ENCODE measurements at regions not wholly inside any gene's neighbourhood (a gene's known extent, or its start where the extent isn't known, plus 50 kb on each side); places are given as distances from the start of the nearest gene placed in this dataset.

DNA sequence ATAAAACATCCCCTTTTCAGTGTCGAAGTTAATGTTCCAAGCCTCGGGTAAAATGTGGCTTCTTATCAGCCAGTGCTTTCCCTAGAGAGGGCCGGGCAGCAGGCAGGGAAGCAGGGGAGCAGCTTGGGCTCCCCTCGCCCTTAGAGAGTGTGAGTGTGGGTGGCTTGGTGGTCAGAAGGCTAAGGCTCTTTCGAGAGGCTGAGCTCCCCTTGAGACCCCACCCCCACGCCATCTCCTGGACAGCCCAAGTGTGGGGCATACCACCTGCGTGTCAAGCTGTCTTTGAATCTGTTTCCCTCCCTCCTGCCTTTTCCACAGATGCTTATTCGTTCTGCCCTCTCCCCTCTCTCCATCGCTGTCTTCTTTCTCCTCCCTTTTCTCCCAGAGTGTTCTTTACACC, 95.1 kb upstream of the FOXP4 start:
- TF ChIP-seq ZNF184 (tag by site-specific recombination; IDR thresholded peaks at IDR 0.05): no peak
- TF ChIP-seq, protein P1, sequence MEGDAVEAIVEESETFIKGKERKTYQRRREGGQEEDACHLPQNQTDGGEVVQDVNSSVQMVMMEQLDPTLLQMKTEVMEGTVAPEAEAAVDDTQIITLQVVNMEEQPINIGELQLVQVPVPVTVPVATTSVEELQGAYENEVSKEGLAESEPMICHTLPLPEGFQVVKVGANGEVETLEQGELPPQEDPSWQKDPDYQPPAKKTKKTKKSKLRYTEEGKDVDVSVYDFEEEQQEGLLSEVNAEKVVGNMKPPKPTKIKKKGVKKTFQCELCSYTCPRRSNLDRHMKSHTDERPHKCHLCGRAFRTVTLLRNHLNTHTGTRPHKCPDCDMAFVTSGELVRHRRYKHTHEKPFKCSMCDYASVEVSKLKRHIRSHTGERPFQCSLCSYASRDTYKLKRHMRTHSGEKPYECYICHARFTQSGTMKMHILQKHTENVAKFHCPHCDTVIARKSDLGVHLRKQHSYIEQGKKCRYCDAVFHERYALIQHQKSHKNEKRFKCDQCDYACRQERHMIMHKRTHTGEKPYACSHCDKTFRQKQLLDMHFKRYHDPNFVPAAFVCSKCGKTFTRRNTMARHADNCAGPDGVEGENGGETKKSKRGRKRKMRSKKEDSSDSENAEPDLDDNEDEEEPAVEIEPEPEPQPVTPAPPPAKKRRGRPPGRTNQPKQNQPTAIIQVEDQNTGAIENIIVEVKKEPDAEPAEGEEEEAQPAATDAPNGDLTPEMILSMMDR (tag by site-specific recombination; IDR thresholded peaks at IDR 0.05): peak; percentile 60
- TF ChIP-seq SP2 (tag by site-specific recombination; IDR thresholded peaks at IDR 0.05): peak; percentile 14; the same call in 1 of the 2 replicates
- no peak for TF ChIP-seq ZNF274 (IDR thresholded peaks at IDR 0.05; ENCODE audit: low read length)
- no peak for TF ChIP-seq ZNF274 (tag by site-specific recombination; IDR thresholded peaks at IDR 0.05; ENCODE audit: borderline replicate concordance)
- TF ChIP-seq, protein P2, sequence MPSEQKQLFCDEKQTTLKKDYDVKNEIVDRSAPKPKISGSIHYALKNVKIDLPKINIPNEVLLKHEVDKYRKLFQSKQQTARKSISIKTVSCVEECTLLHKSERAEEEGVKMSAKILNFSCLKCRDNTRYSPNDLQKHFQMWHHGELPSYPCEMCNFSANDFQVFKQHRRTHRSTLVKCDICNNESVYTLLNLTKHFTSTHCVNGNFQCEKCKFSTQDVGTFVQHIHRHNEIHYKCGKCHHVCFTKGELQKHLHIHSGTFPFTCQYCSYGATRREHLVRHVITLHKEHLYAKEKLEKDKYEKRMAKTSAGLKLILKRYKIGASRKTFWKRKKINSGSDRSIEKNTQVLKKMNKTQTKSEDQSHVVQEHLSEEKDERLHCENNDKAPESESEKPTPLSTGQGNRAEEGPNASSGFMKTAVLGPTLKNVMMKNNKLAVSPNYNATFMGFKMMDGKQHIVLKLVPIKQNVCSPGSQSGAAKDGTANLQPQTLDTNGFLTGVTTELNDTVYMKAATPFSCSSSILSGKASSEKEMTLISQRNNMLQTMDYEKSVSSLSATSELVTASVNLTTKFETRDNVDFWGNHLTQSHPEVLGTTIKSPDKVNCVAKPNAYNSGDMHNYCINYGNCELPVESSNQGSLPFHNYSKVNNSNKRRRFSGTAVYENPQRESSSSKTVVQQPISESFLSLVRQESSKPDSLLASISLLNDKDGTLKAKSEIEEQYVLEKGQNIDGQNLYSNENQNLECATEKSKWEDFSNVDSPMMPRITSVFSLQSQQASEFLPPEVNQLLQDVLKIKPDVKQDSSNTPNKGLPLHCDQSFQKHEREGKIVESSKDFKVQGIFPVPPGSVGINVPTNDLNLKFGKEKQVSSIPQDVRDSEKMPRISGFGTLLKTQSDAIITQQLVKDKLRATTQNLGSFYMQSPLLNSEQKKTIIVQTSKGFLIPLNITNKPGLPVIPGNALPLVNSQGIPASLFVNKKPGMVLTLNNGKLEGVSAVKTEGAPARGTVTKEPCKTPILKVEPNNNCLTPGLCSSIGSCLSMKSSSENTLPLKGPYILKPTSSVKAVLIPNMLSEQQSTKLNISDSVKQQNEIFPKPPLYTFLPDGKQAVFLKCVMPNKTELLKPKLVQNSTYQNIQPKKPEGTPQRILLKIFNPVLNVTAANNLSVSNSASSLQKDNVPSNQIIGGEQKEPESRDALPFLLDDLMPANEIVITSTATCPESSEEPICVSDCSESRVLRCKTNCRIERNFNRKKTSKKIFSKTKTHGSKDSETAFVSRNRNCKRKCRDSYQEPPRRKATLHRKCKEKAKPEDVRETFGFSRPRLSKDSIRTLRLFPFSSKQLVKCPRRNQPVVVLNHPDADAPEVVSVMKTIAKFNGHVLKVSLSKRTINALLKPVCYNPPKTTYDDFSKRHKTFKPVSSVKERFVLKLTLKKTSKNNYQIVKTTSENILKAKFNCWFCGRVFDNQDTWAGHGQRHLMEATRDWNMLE (tag by site-specific recombination; conservative IDR thresholded peaks at IDR 0.05; ENCODE audit: low read depth): no peak
- TF ChIP-seq REST (tag by site-specific recombination; IDR thresholded peaks at IDR 0.05): no peak
- TF ChIP-seq, protein P3, sequence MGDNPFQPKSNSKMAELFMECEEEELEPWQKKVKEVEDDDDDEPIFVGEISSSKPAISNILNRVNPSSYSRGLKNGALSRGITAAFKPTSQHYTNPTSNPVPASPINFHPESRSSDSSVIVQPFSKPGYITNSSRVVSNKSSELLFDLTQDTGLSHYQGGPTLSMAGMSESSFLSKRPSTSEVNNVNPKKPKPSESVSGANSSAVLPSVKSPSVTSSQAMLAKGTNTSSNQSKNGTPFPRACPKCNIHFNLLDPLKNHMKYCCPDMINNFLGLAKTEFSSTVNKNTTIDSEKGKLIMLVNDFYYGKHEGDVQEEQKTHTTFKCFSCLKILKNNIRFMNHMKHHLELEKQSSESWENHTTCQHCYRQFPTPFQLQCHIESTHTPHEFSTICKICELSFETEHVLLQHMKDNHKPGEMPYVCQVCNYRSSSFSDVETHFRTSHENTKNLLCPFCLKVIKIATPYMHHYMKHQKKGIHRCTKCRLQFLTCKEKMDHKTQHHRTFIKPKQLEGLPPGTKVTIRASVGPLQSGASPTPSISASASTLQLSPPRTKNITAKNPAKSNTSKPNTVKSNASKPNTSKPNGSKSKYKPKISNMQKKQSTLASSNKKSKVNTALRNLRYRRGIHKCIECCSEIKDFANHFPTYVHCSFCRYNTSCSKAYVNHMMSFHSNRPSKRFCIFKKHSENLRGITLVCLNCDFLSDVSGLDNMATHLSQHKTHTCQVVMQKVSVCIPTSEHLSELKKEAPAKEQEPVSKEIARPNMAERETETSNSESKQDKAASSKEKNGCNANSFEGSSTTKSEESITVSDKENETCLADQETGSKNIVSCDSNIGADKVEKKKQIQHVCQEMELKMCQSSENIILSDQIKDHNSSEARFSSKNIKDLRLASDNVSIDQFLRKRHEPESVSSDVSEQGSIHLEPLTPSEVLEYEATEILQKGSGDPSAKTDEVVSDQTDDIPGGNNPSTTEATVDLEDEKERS (tag by site-specific recombination; IDR thresholded peaks at IDR 0.05): no peak
- no peak for TF ChIP-seq ZNF302 (tag by site-specific recombination; IDR thresholded peaks at IDR 0.05; ENCODE audit: low read depth)
